DND-41 (cell line): ENCODE measurements at regions not wholly inside any gene's neighbourhood (a gene's known extent, or its start where the extent isn't known, plus 50 kb on each side); places are given as distances from the start of the nearest gene placed in this dataset.

Experiments
- ATAC-seq: fragments of 200-7000 bp; cut with Tn5 transposase; 3 replicates; pipeline ENCODE4 v1.9.1; 2021; ENCODE audit warnings: low read depth; ENCODE audit not compliant: insufficient read depth
- DNase-seq: peaks from one replicate; pipeline ENCODE4 v3.0.0-alpha.2; 2020
- H2AFZ ChIP-seq: 2 replicates; pipeline ENCODE4 v1.6.0; 2012; ENCODE audit warnings: low read depth, low read length
- H3K27ac ChIP-seq: 2 replicates; pipeline ENCODE4 v1.5.1; 2012; ENCODE audit warnings: low read length, inconsistent platforms
- H3K27me3 ChIP-seq: fragments of 200-600 bp; sonication (generic); 2 replicates; pipeline ENCODE4 v1.6.0; 2012; ENCODE audit warnings: low read length, mild to moderate bottlenecking, inconsistent platforms; ENCODE audit not compliant: insufficient read depth, poor library complexity
- H3K36me3 ChIP-seq: 2 replicates; pipeline ENCODE4 v1.5.1; 2012; ENCODE audit warnings: low read length, inconsistent platforms; ENCODE audit not compliant: insufficient read depth
- H3K4me1 ChIP-seq: 2 replicates; pipeline ENCODE4 v1.5.1; 2012; ENCODE audit warnings: mild to moderate bottlenecking, low read length; ENCODE audit not compliant: insufficient read depth
- H3K4me2 ChIP-seq: 2 replicates; pipeline ENCODE4 v1.6.0; 2012; ENCODE audit warnings: mild to moderate bottlenecking, moderate library complexity, low read length, inconsistent platforms; ENCODE audit not compliant: insufficient read depth
- H3K4me3 ChIP-seq, 2 experiments: fragments of 200-600 bp in 1 of 2; shearing (Covaris generic) in 1 of 2; 2 replicates each; pipeline ENCODE4 v1.5.1; 2012 to 2016; ENCODE audit warnings: inconsistent platforms in 2 of 2, low read length in 2 of 2, mild to moderate bottlenecking in 2 of 2, low read depth in 1 of 2, moderate library complexity in 1 of 2
- H3K79me2 ChIP-seq: 2 replicates; pipeline ENCODE4 v1.6.0; 2012; ENCODE audit warnings: low read length, inconsistent platforms; ENCODE audit not compliant: insufficient read depth
- H3K9ac ChIP-seq: 2 replicates; pipeline ENCODE4 v1.6.0; 2012; ENCODE audit warnings: low read depth, mild to moderate bottlenecking, inconsistent platforms, low read length, moderate library complexity
- H3K9me3 ChIP-seq: 2 replicates; pipeline ENCODE4 v1.5.1; 2012; ENCODE audit warnings: low read length, moderate library complexity, mild to moderate bottlenecking, inconsistent platforms; ENCODE audit not compliant: insufficient read depth, severe bottlenecking
- H4K20me1 ChIP-seq: 2 replicates; pipeline ENCODE4 v1.6.0; 2012; ENCODE audit warnings: low read length; ENCODE audit not compliant: insufficient read depth
- CTCF ChIP-seq: IDR thresholded peaks from 2 replicates; pipeline ENCODE4 v1.5.1; 2012; ENCODE audit warnings: borderline replicate concordance, low read length, moderate library complexity, mild to moderate bottlenecking; ENCODE audit not compliant: poor library complexity, severe bottlenecking; ENCODE audit errors: extremely low read depth
- EZH2 ChIP-seq: IDR thresholded peaks from 3 replicates; pipeline ENCODE4 v1.6.1; 2012; ENCODE audit warnings: borderline replicate concordance, low read depth, mild to moderate bottlenecking, moderate library complexity, low read length, inconsistent platforms; ENCODE audit not compliant: severe bottlenecking

GRCh38 chr10:111199587-111199986, 122.8 kb downstream of the ADRA2A start:
- Histone ChIP-seq H3K9ac (no peak overlapping the region), H3K4me1 (no peaks in the 10 kb centered on the region), H3K4me2 (no peak overlapping the region), H3K79me2 (no peaks in the 10 kb centered on the region), H3K36me3 (no peaks in the 10 kb centered on the region), H4K20me1 (no peaks in the 10 kb centered on the region), H3K4me3 (no peak overlapping the region), H2AFZ (no peak overlapping the region), H3K9me3 (no peaks in the 10 kb centered on the region), H3K27me3 (no peaks in the 10 kb centered on the region), H3K27ac (no peak overlapping the region)
- TF ChIP-seq EZH2: no peak
- no peak for TF ChIP-seq CTCF
- ATAC-seq (no peak), DNase-seq (no peak)

- Histone ChIP-seq H3K36me3 (no peaks in the 10 kb centered on the region), H3K4me2 (no peak overlapping the region), H2AFZ (no peak overlapping the region), H3K27me3 (peaks cover 4% of the 10 kb centered on the region), H3K27ac (no peak overlapping the region), H3K9ac (no peak overlapping the region), H3K79me2 (no peaks in the 10 kb centered on the region), H3K4me1 (no peaks in the 10 kb centered on the region), H4K20me1 (no peaks in the 10 kb centered on the region), H3K4me3 (no peak overlapping the region), H3K9me3 (no peaks in the 10 kb centered on the region)
- no peak for ATAC-seq
- TF ChIP-seq EZH2: no peak
- TF ChIP-seq CTCF: no peak
- DNase-seq: no peak
Measured at GRCh38 chr10:111200505-111201186, 123.8 kb downstream of the ADRA2A start.

- no peak for ATAC-seq
Measured at GRCh38 chr10:111203615-111204014, 126.8 kb downstream of the ADRA2A start.

More at GRCh38 chr10:111203615-111204014, 126.8 kb downstream of the ADRA2A start:
- DNase-seq: no peak
- H2AFZ ChIP-seq: no peak overlapping the region
- no peak overlapping the region for H3K4me3 ChIP-seq
- no peaks in the 10 kb centered on the region for H3K4me1 ChIP-seq
- H3K9ac ChIP-seq: no peak overlapping the region
- H3K4me2 ChIP-seq: no peak overlapping the region
- no peak overlapping the region for H3K27ac ChIP-seq
- H3K36me3 ChIP-seq: no peaks in the 10 kb centered on the region
- no peaks in the 10 kb centered on the region for H4K20me1 ChIP-seq
- peaks cover 4% of the 10 kb centered on the region for H3K27me3 ChIP-seq
- H3K9me3 ChIP-seq: no peaks in the 10 kb centered on the region
- TF ChIP-seq EZH2: no peak
- TF ChIP-seq CTCF: no peak
- H3K79me2 ChIP-seq: no peaks in the 10 kb centered on the region
